ENCODE measurements at regions not wholly inside any gene's neighbourhood (a gene's known extent, or its start where the extent isn't known, plus 50 kb on each side); places are given as distances from the start of the nearest gene placed in this dataset.

DNA sequence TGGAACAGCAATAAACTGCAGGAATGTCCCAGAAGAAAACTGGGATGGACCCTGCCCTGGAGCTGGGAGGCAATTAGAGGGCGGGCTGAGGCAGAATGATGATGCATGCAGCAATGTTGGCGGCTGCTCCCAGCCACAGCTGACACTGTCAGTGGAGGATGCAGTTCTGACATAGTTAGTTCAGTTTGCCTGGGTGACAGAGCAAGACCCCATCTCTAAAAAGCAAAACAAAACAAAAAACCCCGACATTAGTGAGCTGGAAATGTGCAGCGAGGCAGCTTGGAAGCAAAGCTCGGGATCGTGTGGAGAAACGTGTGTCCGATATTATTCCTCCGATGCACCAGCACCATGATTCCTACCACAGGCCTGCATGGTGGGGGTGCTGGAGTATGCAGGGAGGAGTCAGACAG is 110.1 kb upstream of the UQCRFS1 start:
- TF ChIP-seq, protein P1, sequence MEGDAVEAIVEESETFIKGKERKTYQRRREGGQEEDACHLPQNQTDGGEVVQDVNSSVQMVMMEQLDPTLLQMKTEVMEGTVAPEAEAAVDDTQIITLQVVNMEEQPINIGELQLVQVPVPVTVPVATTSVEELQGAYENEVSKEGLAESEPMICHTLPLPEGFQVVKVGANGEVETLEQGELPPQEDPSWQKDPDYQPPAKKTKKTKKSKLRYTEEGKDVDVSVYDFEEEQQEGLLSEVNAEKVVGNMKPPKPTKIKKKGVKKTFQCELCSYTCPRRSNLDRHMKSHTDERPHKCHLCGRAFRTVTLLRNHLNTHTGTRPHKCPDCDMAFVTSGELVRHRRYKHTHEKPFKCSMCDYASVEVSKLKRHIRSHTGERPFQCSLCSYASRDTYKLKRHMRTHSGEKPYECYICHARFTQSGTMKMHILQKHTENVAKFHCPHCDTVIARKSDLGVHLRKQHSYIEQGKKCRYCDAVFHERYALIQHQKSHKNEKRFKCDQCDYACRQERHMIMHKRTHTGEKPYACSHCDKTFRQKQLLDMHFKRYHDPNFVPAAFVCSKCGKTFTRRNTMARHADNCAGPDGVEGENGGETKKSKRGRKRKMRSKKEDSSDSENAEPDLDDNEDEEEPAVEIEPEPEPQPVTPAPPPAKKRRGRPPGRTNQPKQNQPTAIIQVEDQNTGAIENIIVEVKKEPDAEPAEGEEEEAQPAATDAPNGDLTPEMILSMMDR (IDR thresholded peaks at IDR 0.05; ENCODE audit: insufficient read depth, low read depth, low read length), result no peak
- no peak for TF ChIP-seq EZH2 (IDR thresholded peaks at IDR 0.05; ENCODE audit: insufficient read depth, low read length)

Measured in astrocyte (in vitro differentiated cells and primary cell).